Body of pancreas (tissue), 4 donors: ENCODE measurements at regions not wholly inside any gene's neighbourhood (a gene's known extent, or its start where the extent isn't known, plus 50 kb on each side); places are given as distances from the start of the nearest gene placed in this dataset.

Experiments
- ATAC-seq: fragments of 150-250 bp; one replicate; pipeline ENCODE4 v1.9.1; 2016
- DNase-seq, 4 donors: peaks; one replicate each; pipeline ENCODE4 v3.0.0-alpha.2; 2019
- H3K27ac ChIP-seq, 4 donors: fragments of 200-600 bp; sonication (generic); 1 replicate in 3 of 4; 2 replicates in 1 of 4; pipeline versions ENCODE4 v1.5.1 to v1.6.1; 2016 to 2019; ENCODE audit warnings: mild to moderate bottlenecking in 1 of 4, mixed read lengths in 1 of 4, moderate library complexity in 1 of 4
- H3K27me3 ChIP-seq, 2 donors: fragments of 200-600 bp; sonication (generic); one replicate each; pipeline ENCODE4 v1.6.0; 2016; ENCODE audit warnings: mild to moderate bottlenecking in 1 of 2
- H3K36me3 ChIP-seq, 2 donors: fragments of 200-600 bp; sonication (generic); replicated peaks in 1 of 2; 2 replicates each; pipeline ENCODE4 v1.5.1; 2016; ENCODE audit warnings: low read depth in 2 of 2; ENCODE audit not compliant: insufficient read depth in 1 of 2
- H3K4me1 ChIP-seq: fragments of 200-600 bp; sonication (generic); one replicate; pipeline ENCODE4 v1.6.0; 2016
- H3K4me3 ChIP-seq, 2 donors: fragments of 200-600 bp; sonication (generic); 1 replicate in 1 of 2; 2 replicates in 1 of 2; pipeline ENCODE4 v1.5.1; 2016 to 2019
- H3K9me3 ChIP-seq, 3 donors: fragments of 200-600 bp; sonication (generic); 1 replicate in 2 of 3; 2 replicates in 1 of 3; pipeline ENCODE4 v1.5.1; 2016
- CTCF ChIP-seq, 7 experiments: fragments of 450-650 bp in 4 of 7; fragments of 200-600 bp in 3 of 7; sonication (generic) in 3 of 7; IDR thresholded peaks; one replicate each; pipeline ENCODE4 v1.5.1; 2016 to 2019; ENCODE audit warnings: antibody characterized with exemption in 7 of 7
- POLR2A ChIP-seq, 3 donors: fragments of 450-650 bp; IDR thresholded peaks; one replicate each; pipeline ENCODE4 v1.6.1; 2016; ENCODE audit warnings: antibody characterized with exemption in 3 of 3, mild to moderate bottlenecking in 2 of 3
- WGBS, 2 donors: methylation state at CpG; one replicate each; pipeline ENCODE4 v1.1.5; 2017; 5-methylcytosine and 5-hydroxymethylcytosine counted together
- intact Hi-C: fragments of 100-400 bp; cut with DNase I; formaldehyde crosslinking; loops from one replicate; pipeline ENCODE4 v1.15.1; 2023

DNA sequence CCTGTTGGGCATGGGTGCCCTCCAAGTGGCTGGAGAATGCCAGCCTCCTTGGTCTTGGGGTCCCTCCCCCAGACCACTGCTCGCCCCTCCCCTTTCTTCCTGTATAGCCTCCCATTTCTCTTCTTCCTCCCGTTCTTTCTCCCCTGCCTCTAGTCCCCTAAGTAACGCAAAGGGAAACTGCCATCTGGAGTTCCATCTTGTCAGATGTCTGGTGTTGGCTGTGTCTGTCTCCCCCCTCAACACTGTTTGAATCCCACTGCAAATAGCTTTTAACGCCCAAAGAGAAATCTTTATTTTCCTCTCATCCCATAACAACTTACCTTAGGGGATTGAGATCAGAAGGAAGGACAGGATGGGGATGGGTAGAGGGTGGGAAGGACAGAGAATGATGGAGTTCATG lies 55.3 kb upstream of the CSF3R start:
- H3K27ac ChIP-seq: no peak overlapping the region
- no peak overlapping the region for H3K4me3 ChIP-seq
- H3K36me3 ChIP-seq: no peaks in the 10 kb centered on the region
- no peaks in the 10 kb centered on the region for H3K9me3 ChIP-seq
- ATAC-seq (no peak), DNase-seq (no peak)
- 71 to 75% methylated on average over 4 of the region's 4 CpGs for WGBS, 2 donors
- intact Hi-C loops: no loop called here
- peaks cover 7% of the 10 kb centered on the region for H3K4me1 ChIP-seq
- no peak for TF ChIP-seq CTCF (IDR thresholded peaks at IDR 0.05)
- no peak for TF ChIP-seq POLR2A (IDR thresholded peaks at IDR 0.05)
- H3K27me3 ChIP-seq: no peaks in the 10 kb centered on the region

GRCh38 chr1:36537190-36537768 lies 54.6 kb upstream of the CSF3R start:
- intact Hi-C loops: no loop called here
- no peaks in the 10 kb centered on the region for H3K36me3 ChIP-seq
- no peaks in the 10 kb centered on the region for H3K9me3 ChIP-seq
- DNase-seq (no peak), ATAC-seq (peak; percentile 56)
- H3K27me3 ChIP-seq: no peaks in the 10 kb centered on the region
- no peak overlapping the region for H3K4me3 ChIP-seq
- peaks cover 7% of the 10 kb centered on the region for H3K4me1 ChIP-seq
- no peak for TF ChIP-seq CTCF (IDR thresholded peaks at IDR 0.05)
- no peak for TF ChIP-seq POLR2A (IDR thresholded peaks at IDR 0.05)
- no peak overlapping the region for H3K27ac ChIP-seq
- WGBS, 2 donors: 11 to 29% methylated on average over 2 of the region's 2 CpGs

DNA sequence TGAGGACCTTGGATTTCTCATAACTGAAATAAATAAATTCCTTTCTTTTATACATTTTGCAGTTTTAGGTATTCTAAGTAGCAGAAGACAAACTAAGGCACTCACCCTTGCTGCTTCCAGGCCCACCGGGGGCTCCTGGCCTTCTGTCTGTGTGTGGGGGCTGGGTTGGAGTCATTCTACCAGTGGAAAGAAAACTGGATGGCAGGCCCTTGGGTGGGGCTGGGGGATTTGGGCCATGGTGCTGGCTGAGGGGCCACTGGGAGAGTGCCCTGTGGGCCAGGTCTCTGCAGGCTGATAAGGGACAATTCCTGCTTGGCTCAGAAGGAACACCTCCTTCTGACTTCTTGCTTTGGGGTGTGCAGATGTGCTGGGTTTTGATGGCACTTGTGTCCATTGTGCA lies 54.0 kb upstream of the CSF3R start:
- H3K27ac ChIP-seq: no peak overlapping the region
- intact Hi-C loops: no loop called here
- H3K4me3 ChIP-seq: no peak overlapping the region
- TF ChIP-seq POLR2A (IDR thresholded peaks at IDR 0.05) (no peak), CTCF (IDR thresholded peaks at IDR 0.05) (no peak)
- no peaks in the 10 kb centered on the region for H3K36me3 ChIP-seq
- H3K27me3 ChIP-seq: no peaks in the 10 kb centered on the region
- 92 to 100% methylated on average over 1 of the region's 1 CpG for WGBS, 2 donors
- H3K9me3 ChIP-seq: no peaks in the 10 kb centered on the region
- H3K4me1 ChIP-seq: peaks cover 7% of the 10 kb centered on the region
- DNase-seq (no peak), ATAC-seq (no peak)

GRCh38 chr1:36534711-36535412 lies 52.1 kb upstream of the CSF3R start:
- Histone ChIP-seq H3K27ac (no peak overlapping the region), H3K36me3 (no peaks in the 10 kb centered on the region), H3K4me3 (no peak overlapping the region), H3K9me3 (no peaks in the 10 kb centered on the region), H3K4me1 (peaks cover 7% of the 10 kb centered on the region), H3K27me3 (no peaks in the 10 kb centered on the region)
- no peak for DNase-seq
- ATAC-seq: no peak
- intact Hi-C loops: no loop called here
- 54 to 57% methylated on average over 10 to 12 of the region's 12 CpGs for WGBS, 2 donors
- TF ChIP-seq POLR2A (IDR thresholded peaks at IDR 0.05) (no peak), CTCF (IDR thresholded peaks at IDR 0.05) (no peak)

- no peak overlapping the region for H3K27ac ChIP-seq
- intact Hi-C loops: no loop called here
- no peak overlapping the region for H3K4me3 ChIP-seq
- peaks cover 7% of the 10 kb centered on the region for H3K4me1 ChIP-seq
- TF ChIP-seq CTCF (IDR thresholded peaks at IDR 0.05) (no peak), POLR2A (IDR thresholded peaks at IDR 0.05) (no peak)
- no peak for DNase-seq
- ATAC-seq: no peak
- H3K36me3 ChIP-seq: no peaks in the 10 kb centered on the region
- no peaks in the 10 kb centered on the region for H3K9me3 ChIP-seq
- H3K27me3 ChIP-seq: no peaks in the 10 kb centered on the region
- WGBS, 2 donors: 71 to 75% methylated on average over 4 of the region's 4 CpGs
Measured at GRCh38 chr1:36533897-36534296, 51.2 kb upstream of the CSF3R start.
